RPMI8226 (cell line): ENCODE measurements at regions not wholly inside any gene's neighbourhood (a gene's known extent, or its start where the extent isn't known, plus 50 kb on each side); places are given as distances from the start of the nearest gene placed in this dataset.
A peak's percentile ranks its signal among the peaks of the same experiment; 100 is the strongest.

Source experiments
- DNase-seq: peaks from one replicate; pipeline ENCODE4 v3.0.0-alpha.2; 2015

- DNase-seq: no peak
These were observed 161.0 kb downstream of the PPP1R2C start for GRCh38 chrX:42616981-42617380.

GRCh38 chrX:42615161-42615563 lies 162.8 kb downstream of the PPP1R2C start:
- DNase-seq: peak; percentile 8

DNA sequence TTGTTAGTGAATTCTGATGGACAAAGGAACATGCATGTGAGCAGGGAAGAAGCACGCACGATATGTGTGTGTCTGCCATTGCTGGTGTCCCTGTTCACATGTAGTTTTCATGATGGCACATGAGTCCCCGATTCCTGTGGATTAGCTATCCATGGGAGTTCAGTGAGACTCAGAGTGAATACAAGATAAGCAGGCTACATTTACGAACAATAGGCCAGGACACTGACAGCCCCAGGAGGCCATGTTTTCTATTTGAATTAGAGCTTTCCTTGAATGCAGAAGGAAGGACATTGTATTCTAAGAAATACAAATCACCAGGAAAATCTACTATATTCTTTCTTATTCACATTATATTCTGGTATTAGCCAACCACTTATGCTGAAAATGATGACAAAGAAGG lies 171.4 kb downstream of the PPP1R2C start:
- DNase-seq: no peak

GRCh38 chrX:42604302-42604701 lies 173.7 kb downstream of the PPP1R2C start:
- DNase-seq: no peak

GRCh38 chrX:42603016-42603415 lies 174.9 kb downstream of the PPP1R2C start:
- no peak for DNase-seq

DNA sequence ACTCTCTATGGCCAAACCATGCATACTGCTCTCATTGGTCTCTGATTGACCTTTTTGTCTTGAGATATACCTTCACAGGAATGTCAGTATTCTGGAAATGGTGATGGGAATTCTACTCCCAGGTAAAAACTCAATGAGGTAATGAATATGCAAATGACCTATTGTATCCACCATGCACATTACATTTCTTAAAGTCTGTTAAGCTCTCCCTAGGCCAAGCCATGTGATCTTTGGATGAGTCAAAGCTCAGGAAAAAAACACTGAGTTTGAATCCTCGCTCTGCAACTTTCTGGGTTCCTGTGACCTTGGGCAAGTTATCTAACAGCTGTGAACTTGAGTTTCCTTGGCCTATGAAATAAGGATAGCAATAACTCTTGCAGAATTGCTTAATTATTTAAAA lies 175.4 kb downstream of the PPP1R2C start:
- DNase-seq: no peak

- no peak for DNase-seq
These were observed 175.8 kb downstream of the PPP1R2C start for GRCh38 chrX:42602136-42602535.

DNA sequence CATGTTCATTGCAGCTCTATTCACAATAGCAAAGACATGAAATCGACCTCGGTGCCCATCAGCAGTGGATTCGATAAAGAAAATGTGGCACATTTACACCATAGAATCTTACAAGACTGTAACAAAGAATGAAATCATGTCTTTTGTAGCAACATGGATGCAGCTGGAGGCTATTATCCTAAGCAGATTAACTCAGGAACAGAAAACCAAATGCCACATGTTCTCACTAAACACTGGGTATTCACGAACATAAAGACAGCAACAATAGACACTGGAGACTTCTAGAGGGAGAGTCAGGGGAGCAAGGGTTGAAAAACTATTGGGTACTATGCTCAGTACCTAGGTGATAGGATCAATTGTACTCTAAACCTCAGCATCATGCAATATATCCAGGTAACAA lies 180.5 kb downstream of the PPP1R2C start:
- DNase-seq: no peak

- DNase-seq: no peak
These were observed 191.9 kb downstream of the PPP1R2C start for GRCh38 chrX:42585842-42586621.

- no peak for DNase-seq
These were observed 200.0 kb downstream of the PPP1R2C start for GRCh38 chrX:42577936-42578470.

DNA sequence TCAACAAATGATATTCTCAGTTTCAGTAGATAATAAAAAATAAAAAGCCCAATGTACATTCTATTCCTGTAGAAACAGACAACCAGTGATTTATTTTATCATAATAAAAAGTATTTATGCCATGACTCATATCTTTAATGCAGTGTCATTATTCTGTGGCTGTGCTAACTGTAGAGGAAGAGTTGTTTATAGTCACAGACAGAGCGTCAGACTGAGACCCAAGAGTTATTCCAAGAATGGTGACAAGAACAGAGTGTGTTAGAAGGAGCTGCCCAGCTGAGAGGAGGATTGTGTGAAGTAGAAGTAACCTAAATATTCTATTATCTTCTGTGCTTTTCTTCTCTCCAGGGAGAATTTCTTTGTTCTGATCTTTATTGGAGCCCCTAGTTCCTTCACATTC lies 210.7 kb downstream of the PPP1R2C start:
- no peak for DNase-seq

- no peak for DNase-seq
These were observed 212.2 kb downstream of the PPP1R2C start for GRCh38 chrX:42565739-42566138.

DNA sequence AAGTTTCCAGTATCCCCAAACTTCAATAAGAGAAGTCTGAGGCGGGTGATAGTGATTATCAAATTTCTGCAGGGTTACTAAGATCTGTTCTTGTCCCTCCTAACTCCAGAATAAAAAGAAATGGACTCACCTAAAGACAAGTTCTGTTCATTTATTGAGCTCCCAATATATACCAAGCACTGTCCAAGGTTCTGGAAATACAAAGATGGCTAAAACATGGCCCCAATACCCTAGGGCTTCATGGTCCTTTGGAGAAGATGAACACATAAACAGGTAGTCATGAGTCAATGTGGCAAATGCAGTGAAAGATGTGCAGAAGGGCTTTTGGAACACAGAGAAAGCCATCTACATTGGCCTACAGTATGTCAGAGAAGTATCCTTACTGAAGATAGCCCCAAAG lies 231.2 kb downstream of the PPP1R2C start:
- DNase-seq: no peak

DNA sequence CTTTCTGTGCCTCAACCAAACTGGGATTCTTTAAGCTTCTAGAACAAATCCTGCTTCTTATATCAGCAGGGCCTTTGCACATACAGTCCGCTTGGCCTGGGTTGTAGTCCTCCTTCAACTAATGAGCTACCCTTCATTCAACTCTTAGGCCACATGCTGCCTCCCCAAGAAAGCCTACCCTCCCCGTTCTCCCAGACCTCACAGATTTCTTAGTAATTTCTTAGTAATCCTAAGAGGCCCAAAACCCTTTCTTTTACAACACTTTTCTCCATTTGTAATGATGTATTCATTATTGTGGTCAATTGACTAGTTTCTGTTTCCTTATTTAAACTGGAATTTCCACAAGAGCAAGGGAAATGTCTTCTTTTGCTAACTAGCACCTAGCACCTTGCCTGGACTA lies 233.1 kb downstream of the PPP1R2C start:
- DNase-seq: no peak

DNA sequence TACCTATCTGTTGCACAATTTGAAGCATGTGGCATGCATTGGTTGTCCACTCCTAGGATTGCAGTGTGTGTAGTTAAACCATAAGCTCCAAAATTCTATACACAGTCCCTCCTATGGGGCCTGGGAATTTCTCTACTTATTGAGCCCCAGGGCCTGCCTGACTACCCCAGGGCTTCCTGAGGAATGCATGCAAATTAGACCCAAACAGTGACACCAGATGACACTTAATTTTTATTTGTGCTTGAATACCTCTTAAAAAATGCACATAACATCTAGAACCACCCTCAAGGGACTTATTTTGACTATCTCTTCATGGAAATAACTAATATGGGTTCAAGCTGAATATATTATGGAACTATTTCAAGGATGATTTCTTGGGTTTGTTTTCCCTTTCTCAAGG lies 236.4 kb downstream of the PPP1R2C start:
- no peak for DNase-seq

- no peak for DNase-seq
These were observed 237.8 kb downstream of the PPP1R2C start for GRCh38 chrX:42540146-42540545.

DNA sequence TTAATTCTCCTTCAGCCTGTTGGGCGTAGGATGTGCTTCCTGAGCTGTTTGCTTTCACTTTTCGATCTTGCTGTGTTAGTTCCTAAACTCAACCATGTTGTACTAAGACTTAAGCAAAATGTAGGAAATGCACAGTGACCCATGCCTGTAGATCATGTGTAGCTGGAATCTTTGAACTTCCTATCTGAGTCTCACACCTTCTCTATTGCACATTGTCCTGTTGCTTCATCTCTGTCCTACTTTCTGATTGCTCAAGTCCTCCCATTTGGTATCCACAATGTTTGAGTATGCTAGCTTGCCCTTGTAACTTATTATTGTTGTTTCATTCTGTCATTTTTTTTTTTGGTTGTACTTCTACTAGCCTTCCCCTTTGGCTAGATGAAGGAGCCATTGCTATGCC lies 239.6 kb downstream of the PPP1R2C start:
- no peak for DNase-seq

DNA sequence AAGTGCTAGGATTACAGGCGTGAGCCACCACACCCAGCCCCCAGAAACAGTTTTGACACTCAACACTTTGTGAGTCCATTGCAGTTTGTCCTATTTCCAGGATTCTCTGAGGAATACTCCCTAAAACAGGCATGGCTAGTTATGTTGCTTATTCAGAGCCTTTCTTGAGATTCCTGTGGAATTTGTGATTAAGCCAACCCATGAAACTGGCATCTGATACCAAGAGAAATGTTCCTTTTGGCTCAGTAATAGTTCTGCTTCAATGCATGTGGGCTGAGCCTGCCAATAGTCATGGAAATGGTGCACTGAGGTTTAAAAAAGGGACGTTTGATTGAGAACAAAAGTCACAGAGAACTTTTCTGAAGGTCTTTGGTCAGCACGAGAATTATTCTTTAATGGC lies 241.7 kb downstream of the PPP1R2C start:
- no peak for DNase-seq

DNA sequence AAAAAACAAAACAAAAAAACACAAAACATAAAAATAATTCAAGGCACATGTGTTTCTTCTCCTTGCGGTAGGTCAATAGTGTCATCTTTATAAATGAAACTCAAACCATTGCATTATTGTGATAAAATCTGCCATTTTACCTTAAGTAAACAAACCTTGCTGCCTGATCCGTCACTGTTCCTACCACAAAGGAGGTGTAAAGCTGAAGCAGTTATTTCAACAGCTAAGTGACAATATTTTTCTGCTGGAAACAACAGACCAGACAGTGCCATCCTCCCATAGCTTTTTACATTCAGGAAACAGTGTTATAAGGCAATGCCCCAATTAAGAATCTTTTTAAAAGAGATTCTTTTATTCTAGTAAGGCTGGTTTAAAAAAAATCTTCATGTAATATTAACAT lies 242.7 kb downstream of the PPP1R2C start:
- no peak for DNase-seq

DNA sequence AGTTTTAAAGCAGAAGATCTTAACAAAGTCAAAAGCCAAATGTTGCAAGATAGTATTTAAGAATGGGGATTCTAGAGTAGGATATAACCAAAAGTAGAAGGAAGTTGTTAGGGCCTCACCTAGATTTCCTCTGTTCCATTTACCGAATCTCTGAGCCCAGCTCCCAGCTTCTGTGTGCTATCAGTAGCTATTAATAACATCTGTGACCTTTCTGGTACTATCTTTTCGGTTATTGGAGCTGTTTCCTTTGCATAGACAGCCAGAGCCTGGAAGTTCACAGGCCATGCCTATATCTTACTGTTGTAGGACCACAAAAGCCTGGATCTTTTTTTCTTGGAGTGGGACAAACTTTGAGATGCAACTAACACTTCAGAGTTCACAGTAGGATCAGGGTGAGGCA lies 244.2 kb downstream of the PPP1R2C start:
- no peak for DNase-seq

GRCh38 chrX:42531441-42531840 lies 246.5 kb downstream of the PPP1R2C start:
- no peak for DNase-seq

DNA sequence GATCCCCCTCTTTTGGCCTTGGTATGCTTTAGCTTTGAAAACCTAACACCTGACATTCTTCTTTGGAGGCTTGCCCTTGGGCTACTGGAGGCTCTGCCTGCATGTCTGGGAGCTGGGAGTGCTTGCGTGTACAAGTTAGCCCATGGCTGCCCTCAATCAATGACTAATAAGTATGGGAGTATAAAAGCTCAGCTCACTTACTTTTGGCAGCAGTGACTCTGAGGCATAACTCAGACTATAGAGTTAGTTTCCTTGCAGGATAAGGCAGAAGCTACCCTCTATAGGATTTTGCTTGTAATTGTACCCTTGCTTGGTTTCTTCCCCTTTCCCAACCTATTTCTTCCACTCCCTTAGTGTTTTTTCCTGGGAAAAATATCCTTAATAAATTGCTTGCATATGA lies 247.9 kb downstream of the PPP1R2C start:
- no peak for DNase-seq

GRCh38 chrX:42524379-42524778 lies 253.6 kb downstream of the PPP1R2C start:
- no peak for DNase-seq

DNA sequence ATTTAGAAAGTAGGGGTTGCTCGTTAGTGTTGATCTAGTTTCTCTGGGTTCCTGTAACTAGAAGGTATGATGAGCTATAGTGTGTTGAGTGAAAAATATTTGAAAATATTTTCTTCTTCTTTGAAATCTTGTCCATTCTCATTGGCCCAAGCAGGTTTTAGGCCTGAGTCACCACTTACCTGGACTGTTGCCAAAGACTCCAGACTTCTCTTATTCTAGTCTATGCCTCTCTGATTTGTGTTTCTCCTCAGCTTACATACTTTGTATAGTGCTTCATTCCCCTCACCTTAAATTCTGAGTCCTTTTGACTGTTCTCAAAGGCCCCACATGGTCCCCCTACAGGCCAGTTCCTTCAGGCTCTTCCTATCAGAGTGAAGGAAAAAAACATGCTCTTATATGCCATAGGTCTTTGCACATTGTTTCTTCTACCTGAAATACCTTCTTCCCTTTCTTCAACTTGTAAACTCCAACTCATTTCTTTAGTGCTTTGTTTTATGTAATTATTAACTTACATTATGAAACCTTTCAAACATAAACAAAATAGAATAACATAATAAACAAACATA lies 258.2 kb downstream of the PPP1R2C start:
- DNase-seq: peak; percentile 9

- DNase-seq: no peak
These were observed 262.0 kb downstream of the PPP1R2C start for GRCh38 chrX:42515939-42516338.
